GM20000 (cell line): ENCODE measurements at regions not wholly inside any gene's neighbourhood (a gene's known extent, or its start where the extent isn't known, plus 50 kb on each side); places are given as distances from the start of the nearest gene placed in this dataset.
"Not testable (repeated sequence)": the region's sequence is repeated elsewhere in the genome, so short reads cannot be mapped to it uniquely, and the experiment has no call there.

ENCODE experiments used
- DNase-seq: peaks from one replicate; pipeline ENCODE4 v3.0.0; 2012; ENCODE audit warnings: low spot score
- TF ChIP-seq, protein P1 (sequence below): IDR thresholded peaks from 2 replicates; pipeline ENCODE4 v1.5.1; 2012; ENCODE audit warnings: mild to moderate bottlenecking, control low read depth; ENCODE audit errors: extremely low read depth, missing control alignments

DNA sequence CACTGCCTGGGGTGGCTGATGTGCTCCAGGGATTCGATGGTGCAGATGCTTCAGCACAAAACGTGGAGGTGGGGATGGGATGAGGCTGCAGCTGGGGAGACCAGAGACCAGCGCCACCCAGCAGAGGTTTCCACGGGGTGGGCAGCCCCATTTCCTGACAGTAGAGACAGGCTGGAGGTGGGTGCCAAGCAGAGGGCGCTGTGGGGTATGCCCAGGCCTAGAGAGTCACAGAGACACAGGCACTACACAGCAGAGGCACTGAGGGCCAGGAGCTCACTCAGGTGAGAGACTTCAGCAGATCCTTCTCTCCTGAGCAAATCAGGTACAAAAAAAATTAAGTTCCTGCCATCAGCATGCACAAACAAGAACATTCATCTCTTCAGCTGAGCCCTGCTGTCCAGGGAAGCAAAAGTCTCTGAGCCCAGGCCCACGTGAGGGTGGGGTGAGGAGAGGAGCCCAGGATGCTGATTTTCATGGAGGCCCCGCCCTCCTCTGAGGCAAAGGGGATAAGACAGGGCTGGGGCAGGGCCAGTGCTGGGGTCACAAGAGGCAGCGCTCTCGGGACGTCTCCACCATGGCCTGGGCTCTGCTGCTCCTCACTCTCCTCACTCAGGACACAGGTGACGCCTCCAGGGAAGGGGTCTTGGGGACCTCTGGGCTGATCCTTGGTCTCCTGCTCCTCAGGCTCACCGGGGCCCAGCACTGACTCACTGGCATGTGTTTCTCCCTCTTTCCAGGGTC, 53.1 kb downstream of the GGTLC2 start:
- DNase-seq: no peak
- TF ChIP-seq, protein P1, sequence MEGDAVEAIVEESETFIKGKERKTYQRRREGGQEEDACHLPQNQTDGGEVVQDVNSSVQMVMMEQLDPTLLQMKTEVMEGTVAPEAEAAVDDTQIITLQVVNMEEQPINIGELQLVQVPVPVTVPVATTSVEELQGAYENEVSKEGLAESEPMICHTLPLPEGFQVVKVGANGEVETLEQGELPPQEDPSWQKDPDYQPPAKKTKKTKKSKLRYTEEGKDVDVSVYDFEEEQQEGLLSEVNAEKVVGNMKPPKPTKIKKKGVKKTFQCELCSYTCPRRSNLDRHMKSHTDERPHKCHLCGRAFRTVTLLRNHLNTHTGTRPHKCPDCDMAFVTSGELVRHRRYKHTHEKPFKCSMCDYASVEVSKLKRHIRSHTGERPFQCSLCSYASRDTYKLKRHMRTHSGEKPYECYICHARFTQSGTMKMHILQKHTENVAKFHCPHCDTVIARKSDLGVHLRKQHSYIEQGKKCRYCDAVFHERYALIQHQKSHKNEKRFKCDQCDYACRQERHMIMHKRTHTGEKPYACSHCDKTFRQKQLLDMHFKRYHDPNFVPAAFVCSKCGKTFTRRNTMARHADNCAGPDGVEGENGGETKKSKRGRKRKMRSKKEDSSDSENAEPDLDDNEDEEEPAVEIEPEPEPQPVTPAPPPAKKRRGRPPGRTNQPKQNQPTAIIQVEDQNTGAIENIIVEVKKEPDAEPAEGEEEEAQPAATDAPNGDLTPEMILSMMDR: no peak

DNA sequence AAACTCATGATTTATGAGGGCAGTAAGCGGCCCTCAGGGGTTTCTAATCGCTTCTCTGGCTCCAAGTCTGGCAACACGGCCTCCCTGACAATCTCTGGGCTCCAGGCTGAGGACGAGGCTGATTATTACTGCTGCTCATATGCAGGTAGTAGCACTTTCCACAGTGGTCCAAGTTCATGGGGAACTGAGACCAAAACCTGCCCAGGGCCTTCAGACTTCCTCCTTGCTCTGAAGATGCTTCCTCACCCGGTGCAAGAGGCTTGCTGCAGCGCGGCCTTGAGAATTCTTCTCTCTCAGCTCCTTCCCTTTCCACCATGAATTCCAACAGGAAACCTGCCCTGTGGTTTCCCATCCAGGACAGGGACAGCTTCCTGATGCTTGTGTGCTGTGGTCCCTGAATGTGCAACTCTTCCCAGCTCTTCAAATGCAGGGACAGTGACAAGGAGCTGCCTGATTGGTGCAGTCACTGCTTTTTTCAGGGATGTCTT, 53.9 kb downstream of the GGTLC2 start:
- peak; percentile 32 for DNase-seq
- TF ChIP-seq, protein P1: no peak

DNA sequence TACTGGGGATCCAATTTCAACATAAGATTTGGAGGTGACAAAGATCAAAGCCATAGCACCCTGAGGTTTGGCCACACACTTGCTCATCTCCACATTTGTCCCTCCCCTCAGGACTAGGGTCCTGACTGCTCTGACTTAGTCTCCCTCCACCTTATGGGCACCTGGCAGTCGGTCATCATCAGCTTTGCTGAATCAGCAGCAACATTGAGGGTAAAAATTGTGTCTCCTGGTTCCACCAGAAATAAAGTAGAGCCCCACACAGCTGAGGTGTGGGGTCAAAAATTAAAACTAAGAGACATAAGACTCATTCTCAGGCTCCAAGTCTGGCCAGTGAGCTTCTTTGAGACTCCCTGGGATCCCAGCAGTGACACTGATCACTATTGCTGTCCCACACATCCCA, 56.2 kb downstream of the GGTLC2 start:
- DNase-seq: no peak
- TF ChIP-seq, protein P1: no peak

DNA sequence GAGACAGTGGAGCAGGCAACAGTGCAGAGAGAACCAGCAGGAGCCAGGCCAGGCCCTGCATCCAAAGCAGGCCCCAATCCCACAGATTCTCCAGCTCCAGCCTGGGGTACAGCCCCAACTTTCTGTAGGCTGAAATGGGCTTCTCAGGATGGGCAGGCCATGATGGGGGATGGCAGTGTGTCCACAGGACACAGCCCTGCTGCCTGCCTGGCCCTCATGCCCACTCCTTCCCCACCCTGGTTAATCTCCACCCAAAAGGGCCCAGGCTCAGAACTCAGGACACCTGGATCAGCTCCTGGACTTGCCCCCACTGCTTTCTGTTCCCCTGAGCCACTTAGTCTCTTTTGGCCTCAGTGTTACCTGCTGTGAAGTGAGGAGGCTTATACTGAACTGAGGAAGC, 57.1 kb downstream of the GGTLC2 start:
- DNase-seq: not testable (repeated sequence)

DNA sequence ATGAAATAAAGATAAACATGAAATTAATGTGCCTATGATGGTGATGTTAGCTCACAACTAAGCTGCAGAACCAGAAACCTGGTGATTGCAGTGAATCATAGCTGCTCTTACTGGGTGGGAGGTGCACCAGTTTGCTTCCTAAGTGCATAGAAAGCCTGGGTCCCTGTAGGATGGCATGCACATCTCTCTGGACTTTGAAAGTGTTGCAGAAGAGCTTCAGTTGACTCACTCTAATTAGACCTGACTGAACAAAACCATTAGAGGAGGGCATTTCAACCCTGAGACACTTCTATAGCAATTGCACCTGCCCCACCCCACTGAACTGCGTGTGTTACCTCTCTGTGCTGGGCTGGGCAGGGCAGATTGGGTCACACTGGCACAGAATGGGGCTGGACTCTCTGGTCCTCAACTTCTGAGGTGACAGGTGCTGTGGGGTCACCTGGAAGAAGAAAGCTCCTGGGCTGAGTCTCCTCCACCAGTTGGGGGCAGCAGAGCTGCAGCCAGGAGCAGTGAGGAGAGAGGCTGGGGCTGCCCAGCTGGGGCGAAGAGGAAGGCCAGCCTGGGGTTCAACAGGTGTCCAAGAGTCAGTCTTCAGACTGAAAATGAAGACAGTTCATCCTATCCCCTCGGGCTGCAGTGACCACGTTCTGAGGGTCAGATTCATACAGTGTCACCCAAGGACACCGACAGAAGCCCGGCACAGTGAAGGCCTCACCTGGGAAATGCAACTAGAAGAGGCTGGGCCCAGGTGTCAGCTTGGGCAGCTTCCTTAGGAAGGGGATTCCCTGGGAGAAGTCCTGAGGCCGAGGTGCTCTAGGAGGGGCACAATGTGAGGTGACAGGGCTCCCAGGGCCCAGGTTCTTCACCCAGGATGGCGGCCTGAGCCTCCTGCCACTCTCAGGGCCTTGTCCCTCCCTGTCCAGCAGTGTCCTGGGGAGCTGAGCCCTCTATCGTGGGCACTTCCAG, 58.1 kb downstream of the GGTLC2 start:
- TF ChIP-seq, protein P1: peak; percentile 63
- no peak for DNase-seq

DNA sequence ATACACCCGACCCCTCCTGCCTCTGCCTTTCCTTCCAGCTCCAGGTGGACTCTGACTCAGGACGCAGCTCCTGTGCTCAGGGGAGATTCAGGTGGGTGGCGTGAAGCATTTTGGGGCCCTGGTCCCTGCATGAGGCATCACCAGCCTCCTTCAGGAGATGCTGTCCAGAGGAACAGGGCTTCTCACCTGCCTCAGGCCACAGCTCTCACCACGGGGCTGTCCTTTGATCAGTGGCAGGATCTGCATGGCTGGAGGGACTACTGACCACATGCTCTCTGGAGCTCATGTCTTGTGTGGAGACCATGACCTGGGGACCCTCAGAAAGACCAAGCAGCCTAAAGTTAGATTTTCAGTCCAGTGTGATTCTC, 58.8 kb downstream of the GGTLC2 start:
- no peak for DNase-seq
- TF ChIP-seq, protein P1: no peak

DNA sequence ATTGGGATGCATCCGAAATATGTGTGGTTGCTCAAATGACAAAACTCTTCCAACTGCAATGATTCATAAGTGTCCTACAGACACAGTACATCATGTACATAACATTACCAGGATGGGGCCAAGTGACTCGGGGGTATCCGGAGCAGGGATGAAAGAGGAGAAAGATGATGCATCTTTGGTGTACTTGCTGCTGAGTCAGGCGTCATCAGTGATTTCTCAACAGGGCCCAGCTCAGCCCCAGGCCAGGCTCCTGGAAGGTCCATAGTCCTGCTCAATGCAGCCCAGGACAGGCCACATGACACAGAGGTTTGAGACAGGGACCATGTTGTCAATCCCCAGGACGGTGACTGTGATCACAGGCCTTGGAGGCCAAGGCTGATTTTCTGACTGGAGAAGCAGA, 59.3 kb downstream of the GGTLC2 start:
- TF ChIP-seq, protein P1: no peak
- no peak for DNase-seq
